SH-SY5Y (cell line): ENCODE measurements at regions not wholly inside any gene's neighbourhood (a gene's known extent, or its start where the extent isn't known, plus 50 kb on each side); places are given as distances from the start of the nearest gene placed in this dataset.
A peak's percentile ranks its signal among the peaks of the same experiment; 100 is the strongest.

Experiments
- GATA2 ChIP-seq: IDR thresholded peaks from 2 replicates; pipeline ENCODE4 v1.6.1; 2011; ENCODE audit warnings: mild to moderate bottlenecking, low read depth, low read length
- GATA3 ChIP-seq: IDR thresholded peaks from 2 replicates; pipeline ENCODE4 v1.6.1; 2011; ENCODE audit warnings: low read depth, mild to moderate bottlenecking, low read length, moderate library complexity

- TF ChIP-seq GATA2 (no peak), GATA3 (no peak)
Measured at GRCh38 chr13:107847406-107847805, 367.9 kb downstream of the LIG4 start.

- no peak for TF ChIP-seq GATA3
- no peak for TF ChIP-seq GATA2
Measured at GRCh38 chr13:107846642-107847041, 368.7 kb downstream of the LIG4 start.

- peak; percentile 55; the same call in 1 of the 2 replicates for TF ChIP-seq GATA2
- peak; percentile 45; the same call in 1 of the 2 replicates for TF ChIP-seq GATA3
Measured at GRCh38 chr13:107845911-107846310, 369.4 kb downstream of the LIG4 start.

- TF ChIP-seq GATA3 (no peak), GATA2 (no peak)
Measured at GRCh38 chr13:107843681-107844080, 371.7 kb downstream of the LIG4 start.

GRCh38 chr13:107843281-107843680 is 372.1 kb downstream of the LIG4 start:
- TF ChIP-seq GATA3, result no peak

- TF ChIP-seq GATA3 (no peak), GATA2 (no peak)
Measured at GRCh38 chr13:107842562-107843180, 372.7 kb downstream of the LIG4 start.

GRCh38 chr13:107838588-107839161 is 376.7 kb downstream of the LIG4 start:
- TF ChIP-seq GATA3, result no peak
- no peak for TF ChIP-seq GATA2

GRCh38 chr13:107836685-107837084 is 378.7 kb downstream of the LIG4 start:
- TF ChIP-seq GATA2 (no peak), GATA3 (no peak)

- TF ChIP-seq GATA3, result no peak
- no peak for TF ChIP-seq GATA2
Measured at GRCh38 chr13:107835339-107836018, 379.9 kb downstream of the LIG4 start.

- TF ChIP-seq GATA3, result no peak
- TF ChIP-seq GATA2, result no peak
Measured at GRCh38 chr13:107834717-107835116, 380.6 kb downstream of the LIG4 start.

GRCh38 chr13:107834281-107834680 is 381.1 kb downstream of the LIG4 start:
- no peak for TF ChIP-seq GATA3
- TF ChIP-seq GATA2, result no peak

- TF ChIP-seq GATA2 (no peak), GATA3 (no peak)
Measured at GRCh38 chr13:107832500-107833100, 382.7 kb downstream of the LIG4 start.

GRCh38 chr13:107830804-107831203 is 384.5 kb downstream of the LIG4 start:
- no peak for TF ChIP-seq GATA2
- no peak for TF ChIP-seq GATA3

- TF ChIP-seq GATA2 (peak; percentile 21; the same call in 1 of the 2 replicates), GATA3 (no peak)
Measured at GRCh38 chr13:107827840-107828549, 387.3 kb downstream of the LIG4 start.
